ENCODE measurements at regions not wholly inside any gene's neighbourhood (a gene's known extent, or its start where the extent isn't known, plus 50 kb on each side); places are given as distances from the start of the nearest gene placed in this dataset.

DNA sequence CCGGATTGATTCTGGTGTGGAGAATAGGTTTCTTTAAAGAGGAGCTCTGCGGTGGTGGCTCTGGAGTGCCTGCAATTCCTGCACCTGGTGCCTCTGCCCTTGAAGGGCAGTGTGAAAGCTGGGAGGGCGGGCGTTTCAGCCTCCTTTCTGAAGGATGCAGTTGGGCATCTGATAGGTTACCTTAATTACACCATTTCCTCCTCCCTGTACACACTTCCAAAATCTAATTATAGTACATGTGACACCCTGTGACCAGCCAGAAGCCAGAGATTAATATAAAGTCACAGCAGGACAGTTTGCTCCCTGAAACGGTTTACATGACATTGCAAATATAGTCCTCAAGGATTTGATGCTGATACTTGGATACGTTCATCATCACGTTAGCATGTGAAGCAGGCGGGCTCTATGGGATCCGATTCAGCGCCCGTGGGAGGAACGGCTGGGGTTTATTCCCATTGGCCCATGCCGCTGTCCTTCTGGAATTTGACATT, 548.2 kb downstream of the QKI start:
- peak; percentile 54 for DNase-seq (ENCODE audit: low spot score)

DNA sequence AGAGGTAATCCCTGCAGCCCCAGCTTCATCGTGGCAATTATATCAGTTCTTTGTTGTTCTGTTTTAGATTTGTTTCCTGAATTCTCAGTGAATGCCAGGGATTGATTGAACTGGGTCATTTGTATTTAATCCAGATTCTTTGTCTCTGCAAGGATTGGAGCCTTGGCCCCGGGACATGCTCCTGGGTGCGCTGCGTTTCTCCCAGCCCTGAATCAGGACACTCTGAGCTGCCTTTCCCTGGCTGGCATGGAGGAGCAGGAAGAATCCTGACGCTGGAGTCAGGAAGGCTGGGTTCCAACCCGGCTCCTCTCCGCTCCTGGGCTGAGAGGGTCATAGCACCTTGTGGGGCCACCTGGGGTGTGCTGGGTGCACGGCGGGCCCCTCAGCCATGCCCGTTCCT, 545.6 kb downstream of the QKI start:
- DNase-seq (ENCODE audit: low spot score), result no peak

DNA sequence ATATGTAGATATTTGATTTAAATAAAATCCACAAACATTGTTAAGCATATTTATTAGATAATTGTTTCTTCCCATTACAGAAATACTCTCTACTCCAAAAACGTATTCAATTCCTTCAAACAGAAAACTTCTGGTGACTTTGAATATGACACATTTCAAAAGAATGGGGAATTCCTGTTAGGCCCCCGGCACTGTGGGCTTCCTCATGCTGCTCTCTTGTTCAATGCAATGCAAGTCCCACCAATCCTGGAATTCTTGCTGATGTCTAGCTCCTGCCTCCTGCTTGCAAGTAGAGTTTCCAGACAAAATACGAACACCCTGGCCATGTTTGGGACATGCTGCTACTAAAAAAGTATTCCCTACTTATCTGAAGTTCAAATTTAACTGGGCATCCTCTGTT, 544.1 kb downstream of the QKI start:
- DNase-seq (ENCODE audit: low spot score), result no peak

DNA sequence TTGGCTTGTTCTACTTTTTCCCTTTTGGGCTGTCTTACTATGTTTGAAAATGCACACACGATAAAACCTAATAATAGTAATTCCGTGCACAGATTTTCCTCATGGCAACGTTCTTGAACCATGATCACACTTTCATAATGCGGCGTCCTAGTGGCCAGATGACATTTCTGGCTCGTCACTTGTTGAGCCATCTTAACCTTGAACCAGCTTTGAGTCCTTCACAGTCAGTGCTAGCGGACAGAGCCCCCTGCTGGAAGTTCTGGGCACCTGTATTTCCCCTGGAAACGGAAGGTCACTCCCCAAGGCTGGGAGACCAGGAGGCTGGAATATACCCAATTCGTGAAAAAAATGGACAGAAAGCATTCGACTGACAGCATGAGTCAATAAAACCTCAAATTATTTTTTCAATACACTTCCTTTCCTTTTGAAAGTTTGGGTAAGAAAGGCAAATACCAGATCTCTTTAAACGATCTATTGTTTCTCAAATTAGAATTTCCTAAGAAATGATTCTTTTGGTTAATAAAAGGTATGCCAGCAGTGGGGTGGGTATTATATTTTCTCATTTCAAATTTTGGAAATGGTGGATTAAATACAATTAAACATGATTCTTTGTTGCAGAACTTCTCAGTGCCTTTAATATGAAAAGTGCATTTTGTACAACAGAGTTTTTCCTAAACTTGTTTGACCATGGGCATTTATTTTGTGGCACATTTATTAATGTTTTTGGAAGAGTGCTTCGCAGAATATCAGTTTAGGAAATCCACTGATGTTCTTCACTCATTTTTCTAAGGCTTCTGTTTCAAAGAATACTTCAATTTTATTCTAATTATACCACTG, 542.3 kb downstream of the QKI start:
- DNase-seq (ENCODE audit: low spot score), result peak; percentile 84

DNA sequence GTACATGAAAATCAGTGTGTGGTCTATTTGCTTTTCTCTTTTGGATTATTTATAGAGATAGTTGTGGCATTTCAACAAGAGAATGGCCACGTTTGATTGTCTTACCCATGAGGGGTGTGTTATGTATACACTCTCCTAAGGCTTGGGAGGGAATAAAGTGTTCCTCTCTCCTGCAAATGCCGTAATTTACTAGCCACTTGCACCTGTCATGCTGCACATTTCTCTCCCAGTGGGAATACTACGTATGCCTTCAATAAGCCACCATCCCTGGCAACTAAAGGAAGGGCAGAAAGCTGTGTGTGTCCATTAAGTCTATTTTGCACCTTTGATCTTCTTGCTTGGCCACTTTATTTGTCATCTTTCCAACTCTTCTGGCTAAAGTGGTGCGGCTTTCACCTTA, 541.2 kb downstream of the QKI start:
- DNase-seq (ENCODE audit: low spot score), result no peak

DNA sequence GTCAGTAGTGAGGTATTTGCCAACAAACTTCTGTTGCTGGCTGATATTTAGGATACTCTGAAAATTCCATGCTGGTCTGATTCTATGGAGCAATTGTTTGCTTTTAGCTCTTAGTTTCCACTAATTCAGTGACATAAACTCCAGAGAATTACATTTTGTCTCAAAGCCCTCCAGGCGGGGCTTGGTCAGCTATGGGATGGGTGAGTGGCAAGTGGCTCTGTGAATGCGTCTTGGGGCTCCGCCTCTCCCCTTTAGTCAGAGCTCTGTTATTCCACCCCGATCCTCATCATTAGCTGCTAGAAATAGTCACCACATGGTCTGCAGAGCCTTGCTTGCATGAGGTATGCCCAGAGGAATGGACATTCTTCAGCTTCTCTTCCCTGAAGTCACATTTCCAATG, 540.6 kb downstream of the QKI start:
- DNase-seq (ENCODE audit: low spot score), result no peak

DNA sequence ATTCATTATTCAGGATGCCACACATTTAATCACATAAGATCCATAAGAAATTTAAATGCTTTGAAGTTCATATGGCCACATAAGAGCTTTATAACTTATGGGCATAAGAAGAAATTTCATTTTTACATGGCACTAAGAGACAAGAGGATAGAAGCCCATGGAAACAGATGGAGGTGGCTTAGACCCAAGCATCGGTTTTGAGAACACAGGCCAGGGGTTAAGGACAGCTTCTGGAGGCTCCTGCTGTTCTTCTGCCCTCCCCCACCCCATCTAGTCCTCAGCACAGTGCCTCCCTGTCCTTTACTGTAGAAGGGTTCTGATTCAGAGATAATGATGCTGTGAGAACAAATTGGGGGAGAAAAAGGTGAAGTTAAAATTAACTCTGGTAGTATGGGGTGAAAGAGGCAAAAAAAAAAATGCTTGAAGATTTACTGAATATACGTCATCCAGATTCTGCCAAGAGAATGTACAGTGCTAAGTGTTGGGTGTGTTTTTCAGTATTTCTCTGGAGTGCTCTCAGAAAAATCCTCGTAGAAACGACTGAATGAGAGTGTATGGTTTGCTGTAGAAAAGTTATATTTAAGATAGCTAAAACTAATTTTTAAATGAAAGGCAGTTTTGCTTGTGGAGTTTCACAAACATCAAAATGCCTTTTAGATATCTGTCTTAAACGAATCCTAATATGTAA, 539.7 kb downstream of the QKI start:
- no peak for DNase-seq (ENCODE audit: low spot score)

DNA sequence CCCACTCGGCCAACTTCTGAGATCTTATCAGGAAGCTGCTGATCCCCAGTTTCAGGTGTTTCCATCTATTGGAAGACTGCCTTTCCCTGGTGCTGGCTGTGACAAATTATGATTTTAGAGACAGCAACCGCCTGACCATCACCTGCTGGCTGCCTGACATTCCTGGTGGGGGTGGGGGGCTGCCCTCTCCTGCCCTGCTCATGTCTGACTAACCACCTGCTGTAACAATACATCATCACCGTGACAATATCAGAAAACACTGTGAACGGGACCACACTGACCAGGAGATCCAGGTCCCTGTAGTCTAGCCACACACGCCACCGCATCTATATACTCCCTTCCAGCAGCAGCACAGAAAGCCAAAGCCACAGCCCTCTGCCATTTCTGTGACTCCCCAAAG, 537.5 kb downstream of the QKI start:
- no peak for DNase-seq (ENCODE audit: low spot score)

GRCh38 chr6:163951326-163951725, 536.8 kb downstream of the QKI start:
- no peak for DNase-seq (ENCODE audit: low spot score)

GRCh38 chr6:163950159-163950558, 535.6 kb downstream of the QKI start:
- no peak for DNase-seq (ENCODE audit: low spot score)

GRCh38 chr6:163949431-163949830, 534.9 kb downstream of the QKI start:
- no peak for DNase-seq (ENCODE audit: low spot score)

GRCh38 chr6:163948250-163948649, 533.7 kb downstream of the QKI start:
- no peak for DNase-seq (ENCODE audit: low spot score)

DNA sequence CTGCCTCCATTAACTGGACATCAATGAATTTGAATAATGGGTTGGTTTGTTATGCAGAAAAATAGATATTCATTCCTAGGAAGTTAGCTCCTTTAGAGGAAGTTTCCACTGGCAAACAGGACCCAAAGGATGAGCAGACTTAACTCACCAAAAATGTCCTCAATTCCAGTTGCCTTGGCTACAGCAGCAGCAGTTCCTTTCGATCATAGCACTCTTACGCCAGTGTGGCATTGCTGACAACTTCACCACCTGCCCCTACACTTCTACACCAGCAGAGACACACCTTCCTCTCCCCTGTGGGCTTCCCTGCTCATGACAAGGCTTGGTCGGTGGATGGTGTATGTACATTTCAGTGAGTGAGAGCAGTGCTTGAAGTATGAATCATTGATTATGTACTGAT, 532.8 kb downstream of the QKI start:
- no peak for DNase-seq (ENCODE audit: low spot score)

- DNase-seq (ENCODE audit: low spot score), result no peak
Observed at GRCh38 chr6:163946437-163946836, 531.9 kb downstream of the QKI start.

DNA sequence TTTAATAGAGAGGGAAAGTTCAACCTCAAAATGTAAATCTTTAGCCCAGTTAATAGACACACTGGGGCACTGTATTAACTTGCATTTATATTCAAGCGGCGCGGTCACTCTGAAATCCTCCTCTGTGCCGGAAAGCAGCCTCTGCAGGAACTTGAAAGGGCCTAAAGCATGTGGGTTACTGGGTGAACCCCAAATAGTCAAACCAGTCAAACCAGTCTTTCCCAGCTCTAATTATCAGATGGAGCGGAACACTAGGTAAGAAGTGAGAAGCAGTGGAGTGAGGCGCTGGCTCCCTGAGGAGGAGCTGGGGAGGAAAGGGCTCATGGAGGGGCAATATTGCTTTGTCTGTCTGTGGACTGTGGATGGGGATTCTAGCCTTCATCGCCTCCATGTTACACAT, 531.3 kb downstream of the QKI start:
- no peak for DNase-seq (ENCODE audit: low spot score)

- DNase-seq (ENCODE audit: low spot score), result no peak
Observed at GRCh38 chr6:163944897-163945296, 530.4 kb downstream of the QKI start.

DNA sequence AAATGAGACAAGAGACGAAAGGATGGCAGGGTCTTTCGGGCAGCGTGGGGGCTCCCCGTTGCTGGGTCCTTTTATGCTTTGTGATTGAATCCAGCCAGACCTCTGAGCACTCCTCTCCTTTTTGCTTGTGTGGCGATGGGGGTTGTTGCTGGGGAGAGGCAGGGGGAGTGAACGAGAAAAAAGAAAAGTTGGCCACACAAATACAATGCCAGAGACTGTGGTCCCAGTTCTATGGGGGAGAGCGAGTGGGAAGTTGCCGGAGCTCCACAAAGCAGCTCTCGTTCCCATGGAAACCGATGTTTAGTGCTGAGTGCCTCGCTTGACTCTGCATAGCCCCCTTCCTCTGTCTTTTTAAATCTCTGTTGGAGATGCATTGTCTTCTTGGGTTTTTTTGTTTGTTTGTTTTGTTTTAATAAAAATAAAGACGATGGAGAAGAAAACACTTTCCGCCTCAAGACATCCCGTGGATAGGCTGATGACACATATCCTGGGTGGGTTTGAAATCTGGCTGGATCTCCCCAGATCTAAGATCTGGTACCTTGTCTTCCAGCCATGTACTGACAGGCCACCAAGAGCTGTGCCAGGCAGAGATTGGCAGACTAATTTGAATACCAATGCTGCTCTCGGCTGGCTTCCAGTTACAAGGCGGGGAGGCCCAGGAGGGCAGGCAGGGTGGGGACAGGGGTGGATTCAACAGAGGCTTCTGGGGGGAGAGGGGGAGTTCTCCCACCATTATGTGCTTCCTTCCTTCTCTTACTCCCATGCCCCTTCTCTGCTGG, 529.3 kb downstream of the QKI start:
- peak; percentile 30 for DNase-seq (ENCODE audit: low spot score)

GRCh38 chr6:163942790-163943189, 528.3 kb downstream of the QKI start:
- no peak for DNase-seq (ENCODE audit: low spot score)

GRCh38 chr6:163941624-163941976, 527.1 kb downstream of the QKI start:
- DNase-seq (ENCODE audit: low spot score), result no peak

GRCh38 chr6:163940705-163941623, 526.4 kb downstream of the QKI start:
- DNase-seq (ENCODE audit: low spot score), result no peak

DNA sequence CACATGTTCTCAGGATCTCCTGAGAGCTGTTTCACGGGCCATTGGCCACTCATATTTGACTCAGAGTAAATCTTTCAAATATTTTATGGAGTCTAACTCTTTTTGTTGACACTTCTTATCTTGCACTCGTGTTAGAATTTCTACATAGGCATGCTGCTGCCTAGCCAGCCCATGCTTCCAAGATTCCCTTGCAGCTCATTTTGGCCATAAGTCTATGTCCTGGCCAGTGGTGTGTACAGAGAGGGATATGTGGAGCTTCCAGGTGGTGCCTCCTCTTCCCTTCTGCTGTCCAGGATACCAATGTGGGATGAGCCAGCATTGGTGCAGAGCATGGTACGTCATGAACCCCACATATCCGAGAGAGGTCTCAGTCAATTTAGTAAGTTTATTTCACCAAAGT, 522.6 kb downstream of the QKI start:
- no peak for DNase-seq (ENCODE audit: low spot score)

All from SK-N-DZ (cell line).